Immature natural killer cell (primary cell): ENCODE measurements at regions not wholly inside any gene's neighbourhood (a gene's known extent, or its start where the extent isn't known, plus 50 kb on each side); places are given as distances from the start of the nearest gene placed in this dataset.

Source experiments
- DNase-seq, 3 donors: peaks; one replicate each; pipeline ENCODE4 v3.0.0; 2022; ENCODE audit warnings: mixed read lengths in 1 of 3
- H3K27ac Mint-ChIP-seq, 6 donors: one replicate each; pipeline ENCODE4 v1.8.0; 2020; ENCODE audit warnings: mixed read lengths in 6 of 6, mild to moderate bottlenecking in 5 of 6, inconsistent platforms in 4 of 6, moderate library complexity in 3 of 6
- H3K27me3 Mint-ChIP-seq, 3 donors: one replicate each; pipeline ENCODE4 v1.8.0; 2020 to 2021; ENCODE audit warnings: low read depth in 3 of 3, mild to moderate bottlenecking in 3 of 3, mixed read lengths in 3 of 3, moderate library complexity in 3 of 3, inconsistent platforms in 1 of 3
- H3K36me3 Mint-ChIP-seq, 3 donors: one replicate each; pipeline ENCODE4 v1.8.0; 2020; ENCODE audit warnings: mixed read lengths in 3 of 3, inconsistent platforms in 2 of 3, mild to moderate bottlenecking in 2 of 3
- H3K4me1 Mint-ChIP-seq, 2 donors: one replicate each; pipeline ENCODE4 v1.8.0; 2020; ENCODE audit warnings: inconsistent platforms in 2 of 2, mild to moderate bottlenecking in 2 of 2, mixed read lengths in 2 of 2, moderate library complexity in 1 of 2
- H3K4me3 Mint-ChIP-seq, 5 donors: one replicate each; pipeline ENCODE4 v1.8.0; 2020; ENCODE audit warnings: mild to moderate bottlenecking in 5 of 5, mixed read lengths in 5 of 5, inconsistent platforms in 3 of 5, moderate library complexity in 3 of 5
- H3K9me3 Mint-ChIP-seq, 6 donors: one replicate each; pipeline ENCODE4 v1.8.0; 2020; ENCODE audit warnings: mild to moderate bottlenecking in 6 of 6, mixed read lengths in 6 of 6, inconsistent platforms in 4 of 6, moderate library complexity in 3 of 6

DNA sequence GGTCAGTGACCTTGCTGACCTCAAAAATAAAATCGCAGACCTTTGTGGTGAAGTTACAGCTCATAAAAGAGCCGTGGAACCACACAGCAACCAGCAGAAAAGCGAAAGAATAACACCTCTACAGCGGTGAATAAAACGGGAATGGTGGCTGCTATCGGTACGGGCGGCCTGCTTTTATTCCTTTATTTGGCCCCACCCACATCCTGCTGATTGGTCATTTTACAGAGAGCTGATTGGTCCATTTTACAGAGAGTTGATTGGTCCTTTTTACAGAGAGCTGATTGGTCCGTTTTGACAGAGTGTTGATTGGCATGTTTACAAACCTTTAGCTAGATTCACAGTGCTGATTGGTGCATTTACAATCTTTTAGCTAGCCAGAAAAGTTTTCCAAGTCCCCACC, 80.7 kb upstream of the ATP10A start:
- H3K4me1 Mint-ChIP-seq: no peaks in the 10 kb centered on the region
- peaks cover 0 to 1% (median 0%) of the 10 kb centered on the region in 3 donors for H3K27me3 Mint-ChIP-seq
- no peaks in the 10 kb centered on the region for H3K36me3 Mint-ChIP-seq
- no peak overlapping the region for H3K27ac Mint-ChIP-seq
- H3K9me3 Mint-ChIP-seq: no peaks in the 10 kb centered on the region
- H3K4me3 Mint-ChIP-seq: no peak overlapping the region
- no peak for DNase-seq

DNA sequence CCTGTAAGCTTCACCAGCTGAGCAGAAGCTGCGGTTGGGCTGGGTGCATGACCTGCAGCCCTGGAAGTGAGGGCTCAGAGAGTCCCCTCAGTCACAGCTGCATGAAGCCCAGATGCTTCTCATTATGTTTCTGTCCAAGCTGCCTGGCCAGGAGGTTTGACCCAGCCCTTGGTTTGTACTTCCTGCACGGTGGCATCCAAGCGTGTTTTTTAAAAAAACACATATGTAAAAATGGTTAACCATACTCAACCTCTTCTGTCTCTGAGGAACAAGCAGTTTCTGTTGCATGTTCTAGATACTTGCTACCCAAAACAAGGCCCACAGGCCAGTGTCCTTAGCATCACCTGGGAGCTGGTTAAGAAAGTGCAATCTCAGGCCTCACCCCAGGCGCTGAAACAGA, 76.0 kb upstream of the ATP10A start:
- no peak for DNase-seq
- Mint-ChIP-seq H3K27me3 (peaks cover 0 to 2% (median under 1%) of the 10 kb centered on the region in 3 donors), H3K4me1 (no peaks in the 10 kb centered on the region), H3K36me3 (no peaks in the 10 kb centered on the region), H3K4me3 (no peak overlapping the region), H3K27ac (no peak overlapping the region), H3K9me3 (no peaks in the 10 kb centered on the region)

DNA sequence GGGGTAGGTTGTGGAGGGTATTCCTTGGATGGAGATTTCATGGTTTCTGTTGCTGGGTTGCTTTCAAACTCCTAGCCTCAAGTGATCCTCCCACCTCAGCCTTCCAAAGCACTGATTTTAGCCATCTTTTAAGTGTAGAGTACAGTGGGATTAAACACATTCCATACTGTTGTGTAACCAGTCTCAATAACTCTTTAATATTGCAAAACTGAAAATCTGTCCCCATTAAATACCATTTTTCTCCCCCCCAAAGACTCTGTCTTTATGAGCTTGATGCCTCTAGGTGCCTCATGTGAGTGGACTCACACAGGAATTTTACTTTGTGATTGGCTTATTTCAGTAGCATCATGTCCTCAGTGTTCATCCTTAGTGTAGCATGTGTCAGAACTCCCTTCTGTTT, 74.7 kb upstream of the ATP10A start:
- H3K27ac Mint-ChIP-seq: no peak overlapping the region
- H3K4me1 Mint-ChIP-seq: peaks cover 8 to 9% of the 10 kb centered on the region in 2 donors
- H3K4me3 Mint-ChIP-seq: no peak overlapping the region
- H3K9me3 Mint-ChIP-seq: no peaks in the 10 kb centered on the region
- H3K36me3 Mint-ChIP-seq: no peaks in the 10 kb centered on the region
- no peak for DNase-seq
- peaks cover 0 to 2% (median 1%) of the 10 kb centered on the region in 3 donors for H3K27me3 Mint-ChIP-seq

DNA sequence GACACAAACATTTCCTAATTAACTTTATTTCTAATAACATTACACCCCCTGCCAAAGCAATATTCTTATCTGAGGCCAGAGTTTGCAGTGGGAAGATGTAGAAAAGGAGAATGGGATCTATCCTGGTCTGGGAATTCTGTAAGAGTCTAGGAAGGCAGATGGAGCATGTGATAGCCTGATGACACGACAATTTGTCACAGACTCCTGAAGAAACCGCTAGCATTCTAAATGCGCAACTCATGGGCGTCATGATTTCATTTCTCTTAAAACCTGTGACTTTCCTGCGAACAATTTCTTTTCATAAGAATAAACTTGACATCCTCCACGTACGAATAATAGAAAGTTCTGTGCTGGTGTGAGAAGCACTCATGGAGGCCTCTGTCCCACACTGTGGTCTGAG, 72.9 kb upstream of the ATP10A start:
- H3K36me3 Mint-ChIP-seq: no peaks in the 10 kb centered on the region
- no peak for DNase-seq
- no peak overlapping the region for H3K27ac Mint-ChIP-seq
- peaks cover under 1 to 2% (median 1%) of the 10 kb centered on the region in 3 donors for H3K27me3 Mint-ChIP-seq
- H3K4me1 Mint-ChIP-seq: peaks cover 8 to 9% of the 10 kb centered on the region in 2 donors
- H3K9me3 Mint-ChIP-seq: no peaks in the 10 kb centered on the region
- H3K4me3 Mint-ChIP-seq: no peak overlapping the region

DNA sequence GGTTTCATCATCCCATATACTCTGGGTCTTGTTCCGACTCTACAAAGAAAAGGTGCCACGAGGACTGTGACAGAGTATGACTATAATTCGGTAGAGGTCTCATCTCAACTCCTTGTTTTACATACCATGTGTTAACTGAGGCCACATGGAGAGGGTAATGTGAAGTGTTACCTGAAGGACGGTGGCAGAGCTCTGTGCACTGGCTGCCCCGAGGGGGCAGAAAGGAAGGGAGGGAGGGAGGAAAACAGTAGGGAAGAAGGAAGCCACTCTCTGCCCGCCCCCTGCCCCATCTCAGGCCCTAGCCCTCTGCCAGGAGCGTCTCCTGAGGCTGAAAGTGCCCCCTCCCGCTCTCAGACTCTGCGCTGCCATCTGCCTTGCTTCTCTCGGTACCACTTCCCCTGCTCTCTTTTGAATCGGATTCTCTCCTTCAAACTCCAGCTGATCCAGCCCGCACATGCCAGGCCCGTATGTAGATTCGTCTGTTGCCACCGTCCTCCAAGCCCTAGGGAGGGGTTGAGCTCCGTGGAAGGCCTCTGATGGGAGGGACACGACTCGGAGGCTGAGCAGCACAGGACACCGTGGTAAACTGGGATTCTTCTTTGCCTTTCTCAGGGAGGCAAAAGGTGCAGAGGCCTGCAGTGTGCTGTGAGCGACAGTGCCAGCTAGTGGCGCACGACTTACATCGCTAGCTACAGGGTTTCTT, 70.5 kb upstream of the ATP10A start:
- H3K27me3 Mint-ChIP-seq: peaks cover 2 to 10% (median 3%) of the 10 kb centered on the region in 3 donors
- H3K9me3 Mint-ChIP-seq: peaks cover 0 to 9% (median 5%) of the 10 kb centered on the region in 6 donors
- peaks cover 8 to 9% of the 10 kb centered on the region in 2 donors for H3K4me1 Mint-ChIP-seq
- H3K27ac Mint-ChIP-seq: peak overlapping the region in 3 of 6 donors; percentile 9 to 76 (median 67)
- H3K4me3 Mint-ChIP-seq: peak overlapping the region; percentile 89 to 95 (median 92)
- peak; percentile 55 to 68 (median 64) for DNase-seq
- peaks cover 8 to 11% (median 9%) of the 10 kb centered on the region in 3 donors for H3K36me3 Mint-ChIP-seq

DNA sequence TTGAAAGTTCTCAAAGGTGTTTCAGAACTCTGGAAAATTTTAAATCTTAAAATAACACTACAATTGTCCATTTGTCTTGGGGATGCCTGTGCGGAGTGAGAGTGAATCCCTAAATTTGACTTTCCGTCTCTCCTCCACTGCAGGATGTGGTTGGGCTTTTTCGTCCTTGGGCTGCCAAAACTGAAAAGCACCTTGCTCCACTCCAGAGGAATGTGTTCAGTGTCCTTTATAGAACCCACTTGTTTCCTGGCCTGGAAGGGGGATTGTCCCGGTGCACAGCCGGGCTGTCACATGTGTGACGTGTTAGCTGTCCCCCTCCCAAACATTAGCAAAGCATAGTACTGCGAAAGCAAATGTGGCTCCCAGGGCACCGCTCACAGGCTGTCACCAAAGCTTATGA, 69.6 kb upstream of the ATP10A start:
- no peak overlapping the region for H3K27ac Mint-ChIP-seq
- peaks cover 3 to 10% (median 4%) of the 10 kb centered on the region in 3 donors for H3K27me3 Mint-ChIP-seq
- no peak for DNase-seq
- no peak overlapping the region for H3K4me3 Mint-ChIP-seq
- peaks cover 8 to 11% (median 9%) of the 10 kb centered on the region in 3 donors for H3K36me3 Mint-ChIP-seq
- H3K9me3 Mint-ChIP-seq: peaks cover 0 to 9% (median 5%) of the 10 kb centered on the region in 6 donors
- H3K4me1 Mint-ChIP-seq: peaks cover 8 to 9% of the 10 kb centered on the region in 2 donors

DNA sequence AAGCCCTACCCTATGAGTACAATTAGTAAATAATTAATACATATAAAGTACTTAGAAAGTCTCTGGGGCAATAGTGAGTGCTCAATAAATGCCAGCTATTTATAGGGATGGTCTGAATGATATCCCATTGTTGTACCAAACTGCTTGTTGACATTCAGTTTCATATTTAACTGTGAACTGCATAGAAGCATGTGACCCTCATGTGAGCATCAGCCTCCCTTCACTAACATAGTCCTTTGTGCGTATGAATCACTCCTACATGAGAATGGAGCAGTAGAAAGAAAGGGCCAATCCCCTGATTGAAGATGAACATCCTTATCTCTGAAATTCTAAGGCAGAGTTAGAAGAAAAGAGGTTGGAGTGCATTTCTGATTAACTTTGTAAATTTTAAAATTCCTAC, 68.7 kb upstream of the ATP10A start:
- Mint-ChIP-seq H3K36me3 (peaks cover 8 to 11% (median 9%) of the 10 kb centered on the region in 3 donors), H3K9me3 (peaks cover 0 to 9% (median 5%) of the 10 kb centered on the region in 6 donors), H3K27me3 (peaks cover 3 to 10% (median 3%) of the 10 kb centered on the region in 3 donors), H3K4me3 (no peak overlapping the region), H3K4me1 (peaks cover 8 to 9% of the 10 kb centered on the region in 2 donors), H3K27ac (no peak overlapping the region)
- DNase-seq: no peak

DNA sequence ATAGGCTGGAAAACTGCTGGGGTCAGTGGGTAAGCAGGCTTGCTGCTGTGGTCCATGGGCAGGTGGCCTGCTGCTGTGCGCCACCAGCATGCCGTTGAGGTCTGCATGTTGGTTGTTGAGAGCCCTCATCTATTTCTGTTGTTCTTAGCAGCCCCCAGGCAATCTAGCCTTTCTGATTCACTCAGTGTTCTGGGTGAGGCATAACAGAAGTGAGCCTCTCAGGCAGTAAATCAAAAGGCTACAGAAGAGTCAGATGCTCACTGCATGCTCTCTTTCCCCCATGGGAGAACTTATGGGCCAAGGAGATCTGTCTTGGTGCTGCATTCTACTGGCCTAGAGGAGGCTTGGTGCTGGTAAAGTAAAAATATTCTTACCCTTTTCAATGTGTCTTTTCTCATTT, 67.8 kb upstream of the ATP10A start:
- H3K27me3 Mint-ChIP-seq: peaks cover 2 to 10% (median 3%) of the 10 kb centered on the region in 3 donors
- peaks cover 8 to 9% of the 10 kb centered on the region in 2 donors for H3K4me1 Mint-ChIP-seq
- H3K36me3 Mint-ChIP-seq: peaks cover 8 to 11% (median 9%) of the 10 kb centered on the region in 3 donors
- H3K4me3 Mint-ChIP-seq: no peak overlapping the region
- DNase-seq: no peak
- H3K27ac Mint-ChIP-seq: no peak overlapping the region
- H3K9me3 Mint-ChIP-seq: peaks cover 0 to 9% (median 5%) of the 10 kb centered on the region in 6 donors
